Neural cell (in vitro differentiated cells): ENCODE measurements at regions not wholly inside any gene's neighbourhood (a gene's known extent, or its start where the extent isn't known, plus 50 kb on each side); places are given as distances from the start of the nearest gene placed in this dataset.

Experiments
- EP300 ChIP-seq: fragments of 450-650 bp; conservative IDR thresholded peaks from 2 replicates; pipeline ENCODE4 v1.6.1; 2014; ENCODE audit warnings: antibody characterized with exemption, mild to moderate bottlenecking, moderate library complexity; ENCODE audit not compliant: poor library complexity, severe bottlenecking
- EZH2 ChIP-seq: fragments of 200-600, 300-800 bp; shearing (Covaris generic), sonication (generic); IDR thresholded peaks from 2 replicates; pipeline ENCODE4 v1.6.1; 2014; ENCODE audit warnings: antibody characterized with exemption, low read length, borderline replicate concordance, mild to moderate bottlenecking; ENCODE audit not compliant: insufficient read depth, poor library complexity, severe bottlenecking
- POLR2AphosphoS5 ChIP-seq: IDR thresholded peaks from 2 replicates; pipeline ENCODE4 v1.6.1; 2012
- REST ChIP-seq: IDR thresholded peaks from 2 replicates; pipeline ENCODE4 v1.6.1; 2012; ENCODE audit warnings: borderline replicate concordance
- SMC3 ChIP-seq: fragments of 450-650 bp; conservative IDR thresholded peaks from 2 replicates; pipeline ENCODE4 v1.6.1; 2014; ENCODE audit warnings: antibody characterized with exemption, mild to moderate bottlenecking, moderate library complexity; ENCODE audit not compliant: poor library complexity
- TAF1 ChIP-seq: IDR thresholded peaks from 2 replicates; pipeline ENCODE4 v1.6.1; 2012; ENCODE audit warnings: low read depth
- TF ChIP-seq, protein P1 (sequence below): fragments of 450-650 bp; IDR thresholded peaks from 2 replicates; pipeline ENCODE4 v1.5.1; 2014; ENCODE audit warnings: antibody characterized with exemption, mild to moderate bottlenecking, moderate library complexity; ENCODE audit not compliant: poor library complexity, severe bottlenecking

DNA sequence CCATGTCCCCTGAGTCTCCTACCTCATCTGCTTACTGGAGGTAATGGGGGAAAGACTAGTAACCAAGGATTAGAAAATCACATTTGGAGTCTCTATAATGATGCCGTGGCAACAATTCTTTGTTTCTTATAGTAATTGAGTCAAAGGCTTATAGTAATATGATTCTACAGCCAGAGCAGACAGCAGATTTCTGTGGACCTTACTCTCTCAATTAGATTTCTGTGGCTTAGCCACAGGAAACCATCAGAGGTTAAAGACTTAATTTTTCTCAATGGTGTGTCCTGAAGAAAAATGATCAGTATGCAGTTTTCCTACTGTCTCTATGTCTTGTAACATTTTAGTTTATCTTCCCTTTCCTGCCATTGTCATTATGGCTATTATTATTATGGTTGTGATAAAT lies 59.3 kb upstream of the CD180 start:
- TF ChIP-seq EZH2 (no peak), EP300 (no peak), SMC3 (no peak), REST (no peak), POLR2AphosphoS5 (no peak), TAF1 (no peak)
- TF ChIP-seq, protein P1, sequence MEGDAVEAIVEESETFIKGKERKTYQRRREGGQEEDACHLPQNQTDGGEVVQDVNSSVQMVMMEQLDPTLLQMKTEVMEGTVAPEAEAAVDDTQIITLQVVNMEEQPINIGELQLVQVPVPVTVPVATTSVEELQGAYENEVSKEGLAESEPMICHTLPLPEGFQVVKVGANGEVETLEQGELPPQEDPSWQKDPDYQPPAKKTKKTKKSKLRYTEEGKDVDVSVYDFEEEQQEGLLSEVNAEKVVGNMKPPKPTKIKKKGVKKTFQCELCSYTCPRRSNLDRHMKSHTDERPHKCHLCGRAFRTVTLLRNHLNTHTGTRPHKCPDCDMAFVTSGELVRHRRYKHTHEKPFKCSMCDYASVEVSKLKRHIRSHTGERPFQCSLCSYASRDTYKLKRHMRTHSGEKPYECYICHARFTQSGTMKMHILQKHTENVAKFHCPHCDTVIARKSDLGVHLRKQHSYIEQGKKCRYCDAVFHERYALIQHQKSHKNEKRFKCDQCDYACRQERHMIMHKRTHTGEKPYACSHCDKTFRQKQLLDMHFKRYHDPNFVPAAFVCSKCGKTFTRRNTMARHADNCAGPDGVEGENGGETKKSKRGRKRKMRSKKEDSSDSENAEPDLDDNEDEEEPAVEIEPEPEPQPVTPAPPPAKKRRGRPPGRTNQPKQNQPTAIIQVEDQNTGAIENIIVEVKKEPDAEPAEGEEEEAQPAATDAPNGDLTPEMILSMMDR = no peak
